ENCODE measurements at regions not wholly inside any gene's neighbourhood (a gene's known extent, or its start where the extent isn't known, plus 50 kb on each side); places are given as distances from the start of the nearest gene placed in this dataset.

- FAIRE-seq (no peak), DNase-seq (ENCODE audit: low read depth in 1 of 2, low spot score in 1 of 2) (no peak), ATAC-seq (no peak)
- Histone ChIP-seq H3K4me3 (no peak overlapping the region), H3K4me1 (no peaks in the 10 kb centered on the region), H3K27ac (no peak overlapping the region), H3K4me2 (no peak overlapping the region), H3K9me3 (no peaks in the 10 kb centered on the region)
- ChIA-PET CTCF (interaction anchor here (0.8 to 2.3 kb wide), 5 partner anchors 11 to 34 kb away, joined by 3 to 11 read pairs (median 5); no protein-coding TSS in a partner anchor), POLR2A (no interaction called here)
- 4% methylated on average over 4 of the region's 4 CpGs for WGBS (ENCODE audit: missing lambda C conversion rate)
- TF ChIP-seq NPAS2 (CRISPR knock-in tag; IDR thresholded peaks at IDR 0.05; ENCODE audit: borderline replicate concordance) (no peak), POLR2A (IDR thresholded peaks at IDR 0.05; ENCODE audit: low read length) (no peak), EP300 (IDR thresholded peaks at IDR 0.05) (no peak), RCOR1 (IDR thresholded peaks at IDR 0.05; ENCODE audit: low read depth, low read length) (no peak), ZSCAN20 (CRISPR knock-in tag; IDR thresholded peaks at IDR 0.05) (no peak)
These were observed 133.5 kb upstream of the PARP11 start for GRCh38 chr12:4006743-4007142.

GRCh38 chr12:4005851-4006430, 132.7 kb upstream of the PARP11 start:
- no peak overlapping the region for H3K4me3 ChIP-seq
- H3K9me3 ChIP-seq, result 0 out of 3 replicates have a peak, but pooled peaks cover 6% of the 10 kb centered on the region
- POLR2A ChIA-PET, result no interaction called here
- 28% methylated on average over 15 of the region's 15 CpGs for WGBS (ENCODE audit: missing lambda C conversion rate)
- FAIRE-seq (no peak), ATAC-seq (no peak), DNase-seq (ENCODE audit: low read depth in 1 of 2, low spot score in 1 of 2) (no peak)
- TF ChIP-seq CBX2 (IDR thresholded peaks at IDR 0.05; ENCODE audit: borderline replicate concordance, low read depth) (no peak), FOSL2 (IDR thresholded peaks at IDR 0.05) (no peak), FOSL2 (CRISPR knock-in tag; IDR thresholded peaks at IDR 0.05) (no peak), HMGXB4 (CRISPR knock-in tag; IDR thresholded peaks at IDR 0.05; ENCODE audit: borderline replicate concordance) (no peak), CHD4 (IDR thresholded peaks at IDR 0.05; ENCODE audit: borderline replicate concordance) (no peak), MAFK (IDR thresholded peaks at IDR 0.05; ENCODE audit: partially characterized antibody) (no peak), HEYL (CRISPR knock-in tag; IDR thresholded peaks at IDR 0.05) (no peak), ZSCAN20 (CRISPR knock-in tag; IDR thresholded peaks at IDR 0.05) (no peak), RAD21 (conservative IDR thresholded peaks at IDR 0.05 in 1 of 2, IDR thresholded peaks at IDR 0.05 in 1 of 2) (no peak)
- H3K4me1 ChIP-seq, result no peaks in the 10 kb centered on the region
- no peak overlapping the region for H3K4me2 ChIP-seq
- CTCF ChIA-PET, result interaction anchor here (0.8 to 2.3 kb wide), 4 partner anchors 10 to 35 kb away, joined by 3 to 11 read pairs (median 4); no protein-coding TSS in a partner anchor
- H3K27ac ChIP-seq, result no peak overlapping the region

GRCh38 chr12:4003576-4003975, 130.4 kb upstream of the PARP11 start:
- DNase-seq (ENCODE audit: low read depth in 1 of 2, low spot score in 1 of 2) (no peak), ATAC-seq (no peak), FAIRE-seq (no peak)
- ChIA-PET POLR2A (no interaction called here), CTCF (interaction anchor here (0.9 to 17.8 kb wide), 4 partner anchors 21 to 274 kb away, joined by 3 to 338 read pairs (median 35); no protein-coding TSS in a partner anchor)
- Histone ChIP-seq H3K4me3 (no peak overlapping the region), H3K4me2 (no peak overlapping the region), H3K9me3 (peaks cover 11% of the 10 kb centered on the region; the same call in 1 of the 3 replicates), H3K4me1 (no peaks in the 10 kb centered on the region), H3K27ac (no peak overlapping the region)
- 42% methylated on average over 4 of the region's 4 CpGs for WGBS (ENCODE audit: missing lambda C conversion rate)
- no peak for TF ChIP-seq CBX2 (IDR thresholded peaks at IDR 0.05; ENCODE audit: borderline replicate concordance, low read depth)
- TF ChIP-seq NFE2L2 (conservative IDR thresholded peaks at IDR 0.05; ENCODE audit: low read length), result no peak
- TF ChIP-seq HOXB13 (CRISPR knock-in tag; IDR thresholded peaks at IDR 0.05; ENCODE audit: low read depth), result no peak
- no peak for TF ChIP-seq MAFK (IDR thresholded peaks at IDR 0.05; ENCODE audit: partially characterized antibody)
- no peak for TF ChIP-seq ESRRA (IDR thresholded peaks at IDR 0.05; ENCODE audit: borderline replicate concordance, low read length)
- no peak for TF ChIP-seq POLR2AphosphoS2 (conservative IDR thresholded peaks at IDR 0.05; ENCODE audit: low read length)

GRCh38 chr12:4002601-4003000, 129.4 kb upstream of the PARP11 start:
- no peak overlapping the region for H3K27ac ChIP-seq
- H3K4me3 ChIP-seq, result no peak overlapping the region
- no peak overlapping the region for H3K4me2 ChIP-seq
- ChIA-PET CTCF (interaction anchor here (0.7 to 17.8 kb wide), 4 partner anchors 22 to 275 kb away, joined by 3 to 338 read pairs (median 36); no protein-coding TSS in a partner anchor), POLR2A (no interaction called here)
- no peak for ATAC-seq
- FAIRE-seq, result no peak
- no peaks in the 10 kb centered on the region for H3K4me1 ChIP-seq
- WGBS (ENCODE audit: missing lambda C conversion rate), result 7% methylated on average over 2 of the region's 2 CpGs
- H3K9me3 ChIP-seq, result peaks cover 11% of the 10 kb centered on the region; the same call in 1 of the 3 replicates
- no peak for DNase-seq (ENCODE audit: low read depth in 1 of 2, low spot score in 1 of 2)
- TF ChIP-seq HES2 (IDR thresholded peaks at IDR 0.05) (no peak), FOSL2 (IDR thresholded peaks at IDR 0.05) (no peak), FOSL2 (CRISPR knock-in tag; IDR thresholded peaks at IDR 0.05) (no peak), RNF2 (IDR thresholded peaks at IDR 0.05; ENCODE audit: borderline replicate concordance, low read depth) (no peak), FOXS1 (CRISPR knock-in tag; IDR thresholded peaks at IDR 0.05) (no peak), HOXA7 (CRISPR knock-in tag; IDR thresholded peaks at IDR 0.05) (no peak), POLR2A (IDR thresholded peaks at IDR 0.05; ENCODE audit: low read length) (no peak), RCOR1 (IDR thresholded peaks at IDR 0.05; ENCODE audit: low read depth, low read length) (no peak), REST (IDR thresholded peaks at IDR 0.05) (no peak), SREBF2 (IDR thresholded peaks at IDR 0.05) (no peak), NPAS2 (CRISPR knock-in tag; IDR thresholded peaks at IDR 0.05; ENCODE audit: borderline replicate concordance) (no peak), TFCP2L1 (CRISPR knock-in tag; IDR thresholded peaks at IDR 0.05) (no peak), HOXB5 (CRISPR knock-in tag; IDR thresholded peaks at IDR 0.05) (no peak)
